CD4-positive, alpha-beta T cell treated with Interleukin-17A for 4 hours (primary cell): ENCODE measurements at regions not wholly inside any gene's neighbourhood (a gene's known extent, or its start where the extent isn't known, plus 50 kb on each side); places are given as distances from the start of the nearest gene placed in this dataset.

Experiments used
- DNase-seq: peaks from one replicate; pipeline ENCODE4 v3.0.0-alpha.2; 2020; ENCODE audit warnings: mixed read lengths

- no peak for DNase-seq
Measured at GRCh38 chr16:7090628-7091115, 242.0 kb upstream of the RBFOX1 start.

GRCh38 chr16:7089751-7090150 lies 242.9 kb upstream of the RBFOX1 start:
- no peak for DNase-seq

GRCh38 chr16:7088711-7089110 lies 243.9 kb upstream of the RBFOX1 start:
- DNase-seq, result no peak

- DNase-seq, result no peak
Measured at GRCh38 chr16:7086822-7087616, 245.6 kb upstream of the RBFOX1 start.

GRCh38 chr16:7085776-7086175 lies 246.9 kb upstream of the RBFOX1 start:
- no peak for DNase-seq

GRCh38 chr16:7083096-7083495 lies 249.5 kb upstream of the RBFOX1 start:
- DNase-seq, result no peak

GRCh38 chr16:7077636-7078035 lies 255.0 kb upstream of the RBFOX1 start:
- DNase-seq, result no peak

GRCh38 chr16:7074715-7075114 lies 257.9 kb upstream of the RBFOX1 start:
- no peak for DNase-seq

- DNase-seq, result no peak
Measured at GRCh38 chr16:7057458-7057857, 275.2 kb upstream of the RBFOX1 start.

- DNase-seq, result no peak
Measured at GRCh38 chr16:7055443-7055842, 277.2 kb upstream of the RBFOX1 start.

GRCh38 chr16:7051591-7052349 lies 280.9 kb upstream of the RBFOX1 start:
- no peak for DNase-seq

- DNase-seq, result no peak
Measured at GRCh38 chr16:7044331-7044730, 288.3 kb upstream of the RBFOX1 start.

GRCh38 chr16:7038475-7038874 lies 294.2 kb upstream of the RBFOX1 start:
- no peak for DNase-seq

- no peak for DNase-seq
Measured at GRCh38 chr16:7037495-7037894, 295.1 kb upstream of the RBFOX1 start.

- DNase-seq, result no peak
Measured at GRCh38 chr16:7031031-7031430, 301.6 kb upstream of the RBFOX1 start.

GRCh38 chr16:7027401-7027800 lies 305.2 kb upstream of the RBFOX1 start:
- no peak for DNase-seq

- DNase-seq, result no peak
Measured at GRCh38 chr16:7026639-7027038, 306.0 kb upstream of the RBFOX1 start.

GRCh38 chr16:7025616-7026190 lies 306.9 kb upstream of the RBFOX1 start:
- peak; percentile 4 for DNase-seq

- no peak for DNase-seq
Measured at GRCh38 chr16:7021653-7022275, 310.9 kb upstream of the RBFOX1 start.

GRCh38 chr16:7017006-7017662 lies 315.5 kb upstream of the RBFOX1 start:
- no peak for DNase-seq

GRCh38 chr16:7014756-7015155 lies 317.9 kb upstream of the RBFOX1 start:
- no peak for DNase-seq

GRCh38 chr16:7013990-7014389 lies 318.7 kb upstream of the RBFOX1 start:
- DNase-seq, result no peak

GRCh38 chr16:7004266-7004665 lies 328.4 kb upstream of the RBFOX1 start:
- DNase-seq, result no peak
